GM21825 (cell line): ENCODE measurements at regions not wholly inside any gene's neighbourhood (a gene's known extent, or its start where the extent isn't known, plus 50 kb on each side); places are given as distances from the start of the nearest gene placed in this dataset.

Source experiments
- ATAC-seq: cut with Tn5 transposase; IDR thresholded peaks from one replicate; pipeline ENCODE4 v1.9.1; 2021; ENCODE audit warnings: mild to moderate bottlenecking, moderate library complexity; ENCODE audit not compliant: unreplicated experiment

- ATAC-seq, result no peak
Observed at GRCh38 chr2:129759472-129760010, 219.9 kb upstream of the RAB6C start.

GRCh38 chr2:129760669-129761068, 218.8 kb upstream of the RAB6C start:
- no peak for ATAC-seq

- no peak for ATAC-seq
Observed at GRCh38 chr2:129761569-129762021, 217.9 kb upstream of the RAB6C start.

- no peak for ATAC-seq
Observed at GRCh38 chr2:129762386-129763189, 216.9 kb upstream of the RAB6C start.

- no peak for ATAC-seq
Observed at GRCh38 chr2:129763190-129763846, 216.1 kb upstream of the RAB6C start.

- no peak for ATAC-seq
Observed at GRCh38 chr2:129763966-129764365, 215.5 kb upstream of the RAB6C start.

- no peak for ATAC-seq
Observed at GRCh38 chr2:129764376-129765325, 214.8 kb upstream of the RAB6C start.

GRCh38 chr2:129765326-129765677, 214.2 kb upstream of the RAB6C start:
- ATAC-seq, result no peak

GRCh38 chr2:129765678-129766351, 213.7 kb upstream of the RAB6C start:
- no peak for ATAC-seq

- no peak for ATAC-seq
Observed at GRCh38 chr2:129766374-129766993, 213.0 kb upstream of the RAB6C start.

GRCh38 chr2:129767346-129768035, 212.0 kb upstream of the RAB6C start:
- no peak for ATAC-seq

GRCh38 chr2:129768036-129768386, 211.5 kb upstream of the RAB6C start:
- ATAC-seq, result no peak

- no peak for ATAC-seq
Observed at GRCh38 chr2:129768485-129769184, 210.8 kb upstream of the RAB6C start.

GRCh38 chr2:129769185-129769991, 210.1 kb upstream of the RAB6C start:
- ATAC-seq, result no peak

- no peak for ATAC-seq
Observed at GRCh38 chr2:129771418-129772189, 207.9 kb upstream of the RAB6C start.

GRCh38 chr2:129772190-129772579, 207.3 kb upstream of the RAB6C start:
- ATAC-seq, result no peak

- ATAC-seq, result no peak
Observed at GRCh38 chr2:129775952-129776653, 203.4 kb upstream of the RAB6C start.
